ENCODE measurements at regions not wholly inside any gene's neighbourhood (a gene's known extent, or its start where the extent isn't known, plus 50 kb on each side); places are given as distances from the start of the nearest gene placed in this dataset.
"Not testable (repeated sequence)": the region's sequence is repeated elsewhere in the genome, so short reads cannot be mapped to it uniquely, and the experiment has no call there.

GRCh38 chr6:94902974-94903628 is 674.2 kb upstream of the MANEA start:
- DNase-seq (ENCODE audit: low read depth, low spot score): no peak
- H3K9ac ChIP-seq (ENCODE audit: insufficient read length, low read depth): no peak overlapping the region

GRCh38 chr6:94899191-94899590 is 678.1 kb upstream of the MANEA start:
- Histone ChIP-seq H3K9me3 (ENCODE audit: insufficient read depth, low read length) (no peaks in the 10 kb centered on the region), H3K36me3 (ENCODE audit: insufficient read depth, insufficient read length, low read length) (no peaks in the 10 kb centered on the region), H3K4me1 (ENCODE audit: insufficient read depth, insufficient read length) (no peaks in the 10 kb centered on the region), H3K27me3 (ENCODE audit: insufficient read depth, insufficient read length) (no peaks in the 10 kb centered on the region), H3K4me3 (ENCODE audit: insufficient read length, low read depth) (no peak overlapping the region), H3K9ac (ENCODE audit: insufficient read length, low read depth) (no peak overlapping the region)
- no peak for DNase-seq (ENCODE audit: low read depth, low spot score)
- TF ChIP-seq ZNF274 (IDR thresholded peaks at IDR 0.05; ENCODE audit: low read depth, low read length) (no peak), YY1 (IDR thresholded peaks at IDR 0.05; ENCODE audit: insufficient read depth, insufficient read length) (no peak), SUZ12 (IDR thresholded peaks at IDR 0.05; ENCODE audit: extremely low read depth, insufficient read depth, insufficient read length) (no peak)

More at GRCh38 chr6:94902974-94903628, 674.2 kb upstream of the MANEA start:
- no peak overlapping the region for H3K4me3 ChIP-seq (ENCODE audit: insufficient read length, low read depth)
- H3K4me1 ChIP-seq (ENCODE audit: insufficient read depth, insufficient read length): no peaks in the 10 kb centered on the region
- no peaks in the 10 kb centered on the region for H3K9me3 ChIP-seq (ENCODE audit: insufficient read depth, low read length)
- H3K36me3 ChIP-seq (ENCODE audit: insufficient read depth, insufficient read length, low read length): no peaks in the 10 kb centered on the region
- H3K27me3 ChIP-seq (ENCODE audit: insufficient read depth, insufficient read length): no peaks in the 10 kb centered on the region
- TF ChIP-seq ZNF274 (IDR thresholded peaks at IDR 0.05; ENCODE audit: low read depth, low read length) (no peak), SUZ12 (IDR thresholded peaks at IDR 0.05; ENCODE audit: extremely low read depth, insufficient read depth, insufficient read length) (no peak), YY1 (IDR thresholded peaks at IDR 0.05; ENCODE audit: insufficient read depth, insufficient read length) (no peak)

- H3K27me3 ChIP-seq (ENCODE audit: insufficient read depth, insufficient read length): no peaks in the 10 kb centered on the region
- H3K9ac ChIP-seq (ENCODE audit: insufficient read length, low read depth): no peak overlapping the region
- H3K4me3 ChIP-seq (ENCODE audit: insufficient read length, low read depth): no peak overlapping the region
Observed at GRCh38 chr6:94894300-94894699, 683.0 kb upstream of the MANEA start.

GRCh38 chr6:94893327-94893726 is 684.0 kb upstream of the MANEA start:
- no peak overlapping the region for H3K9ac ChIP-seq (ENCODE audit: insufficient read length, low read depth)
- no peak overlapping the region for H3K4me3 ChIP-seq (ENCODE audit: insufficient read length, low read depth)
- H3K4me1 ChIP-seq (ENCODE audit: insufficient read depth, insufficient read length): no peaks in the 10 kb centered on the region
- no peaks in the 10 kb centered on the region for H3K36me3 ChIP-seq (ENCODE audit: insufficient read depth, insufficient read length, low read length)
- no peaks in the 10 kb centered on the region for H3K27me3 ChIP-seq (ENCODE audit: insufficient read depth, insufficient read length)
- H3K9me3 ChIP-seq (ENCODE audit: insufficient read depth, low read length): no peaks in the 10 kb centered on the region
- TF ChIP-seq YY1 (IDR thresholded peaks at IDR 0.05; ENCODE audit: insufficient read depth, insufficient read length) (no peak), ZNF274 (IDR thresholded peaks at IDR 0.05; ENCODE audit: low read depth, low read length) (no peak), SUZ12 (IDR thresholded peaks at IDR 0.05; ENCODE audit: extremely low read depth, insufficient read depth, insufficient read length) (no peak)
- DNase-seq (ENCODE audit: low read depth, low spot score): no peak

More at GRCh38 chr6:94894300-94894699, 683.0 kb upstream of the MANEA start:
- Histone ChIP-seq H3K4me1 (ENCODE audit: insufficient read depth, insufficient read length) (no peaks in the 10 kb centered on the region), H3K36me3 (ENCODE audit: insufficient read depth, insufficient read length, low read length) (no peaks in the 10 kb centered on the region), H3K9me3 (ENCODE audit: insufficient read depth, low read length) (no peaks in the 10 kb centered on the region)
- TF ChIP-seq SUZ12 (IDR thresholded peaks at IDR 0.05; ENCODE audit: extremely low read depth, insufficient read depth, insufficient read length): no peak
- TF ChIP-seq ZNF274 (IDR thresholded peaks at IDR 0.05; ENCODE audit: low read depth, low read length): no peak
- TF ChIP-seq YY1 (IDR thresholded peaks at IDR 0.05; ENCODE audit: insufficient read depth, insufficient read length): no peak
- DNase-seq (ENCODE audit: low read depth, low spot score): no peak

- H3K36me3 ChIP-seq (ENCODE audit: insufficient read depth, insufficient read length, low read length); H3K27me3 ChIP-seq (ENCODE audit: insufficient read depth, insufficient read length); H3K4me1 ChIP-seq (ENCODE audit: insufficient read depth, insufficient read length); H3K4me3 ChIP-seq (ENCODE audit: insufficient read length, low read depth); DNase-seq (ENCODE audit: low read depth, low spot score); H3K9ac ChIP-seq (ENCODE audit: insufficient read length, low read depth); H3K9me3 ChIP-seq (ENCODE audit: insufficient read depth, low read length): not testable (repeated sequence)
Observed at GRCh38 chr6:94873819-94874218, 703.5 kb upstream of the MANEA start.

GRCh38 chr6:94862112-94862511 is 715.2 kb upstream of the MANEA start:
- Histone ChIP-seq H3K4me3 (ENCODE audit: insufficient read length, low read depth) (no peak overlapping the region), H3K36me3 (ENCODE audit: insufficient read depth, insufficient read length, low read length) (no peaks in the 10 kb centered on the region), H3K9me3 (ENCODE audit: insufficient read depth, low read length) (no peaks in the 10 kb centered on the region), H3K27me3 (ENCODE audit: insufficient read depth, insufficient read length) (no peaks in the 10 kb centered on the region), H3K9ac (ENCODE audit: insufficient read length, low read depth) (no peak overlapping the region), H3K4me1 (ENCODE audit: insufficient read depth, insufficient read length) (no peaks in the 10 kb centered on the region)
- TF ChIP-seq SUZ12 (IDR thresholded peaks at IDR 0.05; ENCODE audit: extremely low read depth, insufficient read depth, insufficient read length) (no peak), YY1 (IDR thresholded peaks at IDR 0.05; ENCODE audit: insufficient read depth, insufficient read length) (no peak), ZNF274 (IDR thresholded peaks at IDR 0.05; ENCODE audit: low read depth, low read length) (no peak)
- no peak for DNase-seq (ENCODE audit: low read depth, low spot score)

GRCh38 chr6:94859924-94860323 is 717.4 kb upstream of the MANEA start:
- no peak overlapping the region for H3K9ac ChIP-seq (ENCODE audit: insufficient read length, low read depth)
- no peaks in the 10 kb centered on the region for H3K27me3 ChIP-seq (ENCODE audit: insufficient read depth, insufficient read length)
- no peaks in the 10 kb centered on the region for H3K9me3 ChIP-seq (ENCODE audit: insufficient read depth, low read length)
- DNase-seq (ENCODE audit: low read depth, low spot score): no peak
- H3K4me1 ChIP-seq (ENCODE audit: insufficient read depth, insufficient read length): no peaks in the 10 kb centered on the region
- H3K36me3 ChIP-seq (ENCODE audit: insufficient read depth, insufficient read length, low read length): no peaks in the 10 kb centered on the region
- no peak overlapping the region for H3K4me3 ChIP-seq (ENCODE audit: insufficient read length, low read depth)
- no peak for TF ChIP-seq ZNF274 (IDR thresholded peaks at IDR 0.05; ENCODE audit: low read depth, low read length)
- TF ChIP-seq SUZ12 (IDR thresholded peaks at IDR 0.05; ENCODE audit: extremely low read depth, insufficient read depth, insufficient read length): no peak
- no peak for TF ChIP-seq YY1 (IDR thresholded peaks at IDR 0.05; ENCODE audit: insufficient read depth, insufficient read length)

- H3K4me1 ChIP-seq (ENCODE audit: insufficient read depth, insufficient read length); H3K4me3 ChIP-seq (ENCODE audit: insufficient read length, low read depth); DNase-seq (ENCODE audit: low read depth, low spot score): not testable (repeated sequence)
Observed at GRCh38 chr6:94856999-94857398, 720.3 kb upstream of the MANEA start.

GRCh38 chr6:94851329-94851728 is 726.0 kb upstream of the MANEA start:
- not testable (repeated sequence) for H3K4me3 ChIP-seq (ENCODE audit: insufficient read length, low read depth); DNase-seq (ENCODE audit: low read depth, low spot score); H3K9me3 ChIP-seq (ENCODE audit: insufficient read depth, low read length); H3K9ac ChIP-seq (ENCODE audit: insufficient read length, low read depth); H3K36me3 ChIP-seq (ENCODE audit: insufficient read depth, insufficient read length, low read length); H3K4me1 ChIP-seq (ENCODE audit: insufficient read depth, insufficient read length); H3K27me3 ChIP-seq (ENCODE audit: insufficient read depth, insufficient read length)

More at GRCh38 chr6:94856999-94857398, 720.3 kb upstream of the MANEA start:
- not testable (repeated sequence) for H3K27me3 ChIP-seq (ENCODE audit: insufficient read depth, insufficient read length); H3K9me3 ChIP-seq (ENCODE audit: insufficient read depth, low read length); H3K36me3 ChIP-seq (ENCODE audit: insufficient read depth, insufficient read length, low read length); H3K9ac ChIP-seq (ENCODE audit: insufficient read length, low read depth)

Measured in NT2/D1 (cell line).